ENCODE measurements at regions not wholly inside any gene's neighbourhood (a gene's known extent, or its start where the extent isn't known, plus 50 kb on each side); places are given as distances from the start of the nearest gene placed in this dataset.

GRCh38 chr5:164007064-164007463 is 501.6 kb downstream of the MAT2B start:
- DNase-seq (ENCODE audit: low read depth in 4 of 4, low spot score in 1 of 4): no peak

- DNase-seq (ENCODE audit: low read depth in 4 of 4, low spot score in 1 of 4): no peak
Observed at GRCh38 chr5:164009621-164010020, 504.2 kb downstream of the MAT2B start.

- DNase-seq (ENCODE audit: low read depth in 4 of 4, low spot score in 1 of 4): no peak
Observed at GRCh38 chr5:164010900-164011299, 505.5 kb downstream of the MAT2B start.

- DNase-seq (ENCODE audit: low read depth in 4 of 4, low spot score in 1 of 4): no peak
Observed at GRCh38 chr5:164012371-164012770, 507.0 kb downstream of the MAT2B start.

GRCh38 chr5:164013077-164013670 is 507.8 kb downstream of the MAT2B start:
- DNase-seq (ENCODE audit: low read depth in 4 of 4, low spot score in 1 of 4): peak in 3 of 4 experiments; percentile 1 to 14 (median 5)

GRCh38 chr5:164020116-164020515 is 514.7 kb downstream of the MAT2B start:
- DNase-seq (ENCODE audit: low read depth in 4 of 4, low spot score in 1 of 4): no peak

GRCh38 chr5:164027738-164028137 is 522.3 kb downstream of the MAT2B start:
- no peak for DNase-seq (ENCODE audit: low read depth in 4 of 4, low spot score in 1 of 4)

- no peak for DNase-seq (ENCODE audit: low read depth in 4 of 4, low spot score in 1 of 4)
Observed at GRCh38 chr5:164038128-164038783, 532.8 kb downstream of the MAT2B start.

- no peak for DNase-seq (ENCODE audit: low read depth in 4 of 4, low spot score in 1 of 4)
Observed at GRCh38 chr5:164041105-164041504, 535.7 kb downstream of the MAT2B start.

GRCh38 chr5:164048359-164048926 is 543.0 kb downstream of the MAT2B start:
- DNase-seq (ENCODE audit: low read depth in 4 of 4, low spot score in 1 of 4): no peak

- no peak for DNase-seq (ENCODE audit: low read depth in 4 of 4, low spot score in 1 of 4)
Observed at GRCh38 chr5:164051745-164052144, 546.3 kb downstream of the MAT2B start.

- DNase-seq (ENCODE audit: low read depth in 4 of 4, low spot score in 1 of 4): no peak
Observed at GRCh38 chr5:164052536-164053093, 547.2 kb downstream of the MAT2B start.

GRCh38 chr5:164053123-164053522 is 547.7 kb downstream of the MAT2B start:
- DNase-seq (ENCODE audit: low read depth in 4 of 4, low spot score in 1 of 4): no peak

- DNase-seq (ENCODE audit: low read depth in 4 of 4, low spot score in 1 of 4): no peak
Observed at GRCh38 chr5:164054461-164054860, 549.0 kb downstream of the MAT2B start.

GRCh38 chr5:164057121-164057520 is 551.7 kb downstream of the MAT2B start:
- no peak for DNase-seq (ENCODE audit: low read depth in 4 of 4, low spot score in 1 of 4)

- no peak for DNase-seq (ENCODE audit: low read depth in 4 of 4, low spot score in 1 of 4)
Observed at GRCh38 chr5:164058621-164059020, 553.2 kb downstream of the MAT2B start.

- no peak for DNase-seq (ENCODE audit: low read depth in 4 of 4, low spot score in 1 of 4)
Observed at GRCh38 chr5:164059471-164059870, 554.1 kb downstream of the MAT2B start.

- DNase-seq (ENCODE audit: low read depth in 4 of 4, low spot score in 1 of 4): no peak
Observed at GRCh38 chr5:164060786-164061355, 555.5 kb downstream of the MAT2B start.

- no peak for DNase-seq (ENCODE audit: low read depth in 4 of 4, low spot score in 1 of 4)
Observed at GRCh38 chr5:164062304-164062703, 556.9 kb downstream of the MAT2B start.

- no peak for DNase-seq (ENCODE audit: low read depth in 4 of 4, low spot score in 1 of 4)
Observed at GRCh38 chr5:164065266-164065665, 559.8 kb downstream of the MAT2B start.

- DNase-seq (ENCODE audit: low read depth in 4 of 4, low spot score in 1 of 4): no peak
Observed at GRCh38 chr5:164071671-164072070, 566.3 kb downstream of the MAT2B start.

- no peak for DNase-seq (ENCODE audit: low read depth in 4 of 4, low spot score in 1 of 4)
Observed at GRCh38 chr5:164073081-164073480, 567.7 kb downstream of the MAT2B start.
